Esophagus squamous epithelium (tissue), 4 donors: ENCODE measurements at regions not wholly inside any gene's neighbourhood (a gene's known extent, or its start where the extent isn't known, plus 50 kb on each side); places are given as distances from the start of the nearest gene placed in this dataset.

Experiments
- POLR2A ChIP-seq, 4 donors: fragments of 450-650 bp; IDR thresholded peaks; one replicate each; pipeline ENCODE4 v1.6.1; 2017; ENCODE audit warnings: antibody characterized with exemption in 4 of 4, mild to moderate bottlenecking in 4 of 4, moderate library complexity in 3 of 4
- TF ChIP-seq, protein P1 (sequence below), 6 experiments: fragments of 450-650 bp in 4 of 6; fragments of 200-600 bp in 2 of 6; sonication (generic) in 2 of 6; IDR thresholded peaks; one replicate each; pipeline ENCODE4 v1.5.1; 2016 to 2019; ENCODE audit warnings: antibody characterized with exemption in 6 of 6, mild to moderate bottlenecking in 4 of 6, moderate library complexity in 4 of 6

DNA sequence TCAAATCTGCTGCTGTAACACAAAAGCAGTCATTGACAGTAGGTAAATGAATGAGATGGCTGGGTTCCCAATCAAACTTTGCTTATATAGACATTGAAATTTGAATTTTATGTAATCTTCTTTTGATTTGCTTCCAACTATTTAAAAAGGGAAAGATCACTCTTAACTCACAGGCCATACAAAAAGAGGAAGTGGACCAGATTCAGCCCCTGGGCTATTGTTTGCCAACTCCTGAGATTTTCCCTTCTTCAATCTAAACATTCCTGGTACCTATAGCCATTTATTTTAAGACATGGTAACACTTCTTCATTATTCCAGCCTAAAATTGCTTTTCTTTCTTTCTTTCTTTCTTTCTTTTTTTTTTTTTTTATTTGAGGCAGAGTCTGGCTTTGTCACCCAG, 260.6 kb downstream of the TFAP2A start:
- TF ChIP-seq, protein P1, sequence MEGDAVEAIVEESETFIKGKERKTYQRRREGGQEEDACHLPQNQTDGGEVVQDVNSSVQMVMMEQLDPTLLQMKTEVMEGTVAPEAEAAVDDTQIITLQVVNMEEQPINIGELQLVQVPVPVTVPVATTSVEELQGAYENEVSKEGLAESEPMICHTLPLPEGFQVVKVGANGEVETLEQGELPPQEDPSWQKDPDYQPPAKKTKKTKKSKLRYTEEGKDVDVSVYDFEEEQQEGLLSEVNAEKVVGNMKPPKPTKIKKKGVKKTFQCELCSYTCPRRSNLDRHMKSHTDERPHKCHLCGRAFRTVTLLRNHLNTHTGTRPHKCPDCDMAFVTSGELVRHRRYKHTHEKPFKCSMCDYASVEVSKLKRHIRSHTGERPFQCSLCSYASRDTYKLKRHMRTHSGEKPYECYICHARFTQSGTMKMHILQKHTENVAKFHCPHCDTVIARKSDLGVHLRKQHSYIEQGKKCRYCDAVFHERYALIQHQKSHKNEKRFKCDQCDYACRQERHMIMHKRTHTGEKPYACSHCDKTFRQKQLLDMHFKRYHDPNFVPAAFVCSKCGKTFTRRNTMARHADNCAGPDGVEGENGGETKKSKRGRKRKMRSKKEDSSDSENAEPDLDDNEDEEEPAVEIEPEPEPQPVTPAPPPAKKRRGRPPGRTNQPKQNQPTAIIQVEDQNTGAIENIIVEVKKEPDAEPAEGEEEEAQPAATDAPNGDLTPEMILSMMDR (IDR thresholded peaks at IDR 0.05) = no peak
- no peak for TF ChIP-seq POLR2A (IDR thresholded peaks at IDR 0.05)
